Memory B cell (primary cell): ENCODE measurements at regions not wholly inside any gene's neighbourhood (a gene's known extent, or its start where the extent isn't known, plus 50 kb on each side); places are given as distances from the start of the nearest gene placed in this dataset.
A peak's percentile ranks its signal among the peaks of the same experiment; 100 is the strongest.

Source experiments
- ATAC-seq: fragments of 150-1000 bp; cut with Tn5 transposase; 2 replicates; pipeline ENCODE4 v1.10.0; 2021; ENCODE audit warnings: low read depth, mild to moderate bottlenecking, moderate library complexity
- DNase-seq, 2 donors: peaks; one replicate each; pipeline ENCODE4 v3.0.0; 2022; ENCODE audit warnings: low spot score in 2 of 2
- H3K27ac Mint-ChIP-seq: one replicate; pipeline ENCODE4 v1.8.0; 2022; ENCODE audit warnings: mild to moderate bottlenecking, moderate library complexity, mixed read lengths
- H3K27me3 Mint-ChIP-seq: one replicate; pipeline ENCODE4 v1.8.0; 2022; ENCODE audit warnings: mixed read lengths
- H3K36me3 Mint-ChIP-seq: one replicate; pipeline ENCODE4 v1.8.0; 2022; ENCODE audit warnings: mild to moderate bottlenecking, mixed read lengths
- H3K4me1 Mint-ChIP-seq: one replicate; pipeline ENCODE4 v1.8.0; 2022; ENCODE audit warnings: mixed read lengths
- H3K4me3 Mint-ChIP-seq: one replicate; pipeline ENCODE4 v1.8.0; 2022; ENCODE audit warnings: mild to moderate bottlenecking, moderate library complexity, mixed read lengths
- H3K9me3 Mint-ChIP-seq: one replicate; pipeline ENCODE4 v1.8.0; 2022; ENCODE audit warnings: mixed read lengths

DNA sequence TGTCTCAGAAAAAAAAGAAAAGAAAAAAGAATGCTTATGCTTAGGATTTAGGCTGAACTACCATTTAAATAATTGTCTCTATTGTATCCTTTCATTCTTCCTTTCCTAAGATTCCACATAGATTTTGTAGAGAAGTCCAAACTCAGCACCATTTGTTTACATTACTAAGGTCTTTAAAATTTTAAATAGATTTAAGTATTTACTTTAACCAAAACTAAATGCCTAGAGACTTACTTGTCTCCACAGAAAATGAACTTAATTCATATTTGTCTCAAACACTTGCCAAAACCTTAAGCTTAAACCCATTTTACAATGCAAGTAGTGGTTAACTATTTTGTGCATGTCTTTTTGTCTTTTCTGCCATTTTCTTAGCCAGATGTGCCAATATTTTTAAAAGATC is 54.1 kb upstream of the ABI1 start:
- Mint-ChIP-seq H3K27me3 (peaks cover 4% of the 10 kb centered on the region), H3K4me1 (peaks cover 7% of the 10 kb centered on the region), H3K36me3 (no peaks in the 10 kb centered on the region), H3K4me3 (no peak overlapping the region), H3K9me3 (no peaks in the 10 kb centered on the region), H3K27ac (no peak overlapping the region)
- no peak for ATAC-seq
- DNase-seq, result no peak

GRCh38 chr10:26911811-26912461 is 51.2 kb upstream of the ABI1 start:
- ATAC-seq (peak; percentile 98), DNase-seq (peak in 1 of 2 donors; percentile 18)
- Mint-ChIP-seq H3K9me3 (no peaks in the 10 kb centered on the region), H3K4me3 (no peak overlapping the region), H3K4me1 (peaks cover 7% of the 10 kb centered on the region), H3K27ac (peak overlapping the region; percentile 8), H3K27me3 (no peaks in the 10 kb centered on the region), H3K36me3 (no peaks in the 10 kb centered on the region)
